Loucy (cell line): ENCODE measurements at regions not wholly inside any gene's neighbourhood (a gene's known extent, or its start where the extent isn't known, plus 50 kb on each side); places are given as distances from the start of the nearest gene placed in this dataset.

Experiments
- H2AFZ ChIP-seq: fragments of 200-600 bp; sonication (generic); 2 replicates; pipeline ENCODE4 v1.6.0; 2016; ENCODE audit warnings: antibody characterized with exemption, mild to moderate bottlenecking, low read length, moderate library complexity
- H3F3A ChIP-seq: fragments of 200-600 bp; 2 replicates; pipeline ENCODE4 v1.6.0; 2016; ENCODE audit warnings: antibody characterized with exemption, low read depth, mild to moderate bottlenecking
- H3K27me3 ChIP-seq: fragments of 200-600 bp; sonication (generic); 2 replicates; pipeline ENCODE4 v1.6.1; 2014; ENCODE audit warnings: low read length, mild to moderate bottlenecking; ENCODE audit not compliant: insufficient read depth, poor library complexity, severe bottlenecking
- H3K36me3 ChIP-seq: fragments of 200-600 bp; sonication (generic); 2 replicates; pipeline ENCODE4 v1.6.1; 2016; ENCODE audit warnings: low read length; ENCODE audit not compliant: insufficient read depth
- H3K4me1 ChIP-seq: fragments of 200-600 bp; sonication (generic); 2 replicates; pipeline ENCODE4 v1.5.1; 2014; ENCODE audit warnings: low read length, mild to moderate bottlenecking; ENCODE audit not compliant: insufficient read depth, poor library complexity, severe bottlenecking
- H3K4me2 ChIP-seq: fragments of 200-600 bp; sonication (generic); 2 replicates; pipeline ENCODE4 v1.6.0; 2014; ENCODE audit warnings: antibody characterized with exemption, low read length, low read depth, mild to moderate bottlenecking; ENCODE audit not compliant: poor library complexity, severe bottlenecking
- H3K4me3 ChIP-seq: fragments of 200-600 bp; sonication (generic); 2 replicates; pipeline ENCODE4 v1.5.1; 2014; ENCODE audit warnings: low read length, mild to moderate bottlenecking, mixed read lengths; ENCODE audit not compliant: poor library complexity, severe bottlenecking
- H3K79me2 ChIP-seq: fragments of 200-600 bp; sonication (generic); 2 replicates; pipeline ENCODE4 v1.6.1; 2014; ENCODE audit warnings: low read length; ENCODE audit not compliant: insufficient read depth
- H3K9ac ChIP-seq: fragments of 200-600 bp; sonication (generic); 2 replicates; pipeline ENCODE4 v1.6.0; 2014; ENCODE audit warnings: mild to moderate bottlenecking, low read depth, low read length, moderate library complexity; ENCODE audit not compliant: poor library complexity, severe bottlenecking
- H3K9me2 ChIP-seq: fragments of 200-600 bp; sonication (generic); replicated peaks from 2 replicates; pipeline ENCODE4 v1.6.1; 2016; ENCODE audit warnings: low read depth, low read length, mixed read lengths
- H3K9me3 ChIP-seq: fragments of 200-600 bp; sonication (generic); 2 replicates; pipeline ENCODE4 v1.6.1; 2014; ENCODE audit warnings: mild to moderate bottlenecking, antibody characterized with exemption, low read length, low read depth; ENCODE audit not compliant: insufficient read depth
- H4K20me1 ChIP-seq: fragments of 200-600 bp; sonication (generic); 2 replicates; pipeline ENCODE4 v1.6.0; 2014; ENCODE audit warnings: antibody characterized with exemption, low read length, mild to moderate bottlenecking; ENCODE audit not compliant: insufficient read depth, poor library complexity, severe bottlenecking
- CTCF ChIP-seq: fragments of 200-600 bp; sonication (generic); conservative IDR thresholded peaks from 2 replicates; pipeline ENCODE4 v1.5.1; 2014; ENCODE audit warnings: mild to moderate bottlenecking, antibody characterized with exemption, low read length
- EZH2phosphoT487 ChIP-seq: fragments of 200-600 bp; IDR thresholded peaks from 2 replicates; pipeline ENCODE4 v1.6.1; 2018; ENCODE audit warnings: antibody characterized with exemption, mild to moderate bottlenecking, moderate library complexity, borderline replicate concordance

GRCh38 chr4:79502081-79502480, 94.1 kb upstream of the GK2 start:
- H4K20me1 ChIP-seq = no peaks in the 10 kb centered on the region
- no peak overlapping the region for H2AFZ ChIP-seq
- H3K9me3 ChIP-seq = no peaks in the 10 kb centered on the region; the same call in 1 of the 2 replicates
- no peaks in the 10 kb centered on the region for H3K36me3 ChIP-seq
- no peaks in the 10 kb centered on the region for H3K79me2 ChIP-seq
- H3F3A ChIP-seq = peaks cover 16% of the 10 kb centered on the region
- H3K9me2 ChIP-seq = no peaks in the 10 kb centered on the region
- H3K4me3 ChIP-seq = peak overlapping the region; percentile 4
- TF ChIP-seq EZH2phosphoT487 = no peak
- no peak for TF ChIP-seq CTCF
- H3K4me1 ChIP-seq = peaks cover 58% of the 10 kb centered on the region
- peak overlapping the region; percentile 13 for H3K9ac ChIP-seq
- peak overlapping the region; percentile 47 for H3K4me2 ChIP-seq
- no peaks in the 10 kb centered on the region for H3K27me3 ChIP-seq

- Histone ChIP-seq H4K20me1 (no peaks in the 10 kb centered on the region), H2AFZ (peak overlapping the region; percentile 59; the same call in 1 of the 2 replicates)
Observed at GRCh38 chr4:79498282-79498681, 90.3 kb upstream of the GK2 start.

GRCh38 chr4:79497001-79497400, 89.0 kb upstream of the GK2 start:
- Histone ChIP-seq H3K36me3 (no peaks in the 10 kb centered on the region), H3K27me3 (no peaks in the 10 kb centered on the region), H2AFZ (peak overlapping the region; percentile 59; the same call in 1 of the 2 replicates), H3F3A (peaks cover 12% of the 10 kb centered on the region), H3K4me1 (peaks cover 22% of the 10 kb centered on the region), H3K4me2 (no peak overlapping the region), H3K9ac (no peak overlapping the region), H4K20me1 (no peaks in the 10 kb centered on the region), H3K79me2 (no peaks in the 10 kb centered on the region), H3K4me3 (no peak overlapping the region), H3K9me3 (no peaks in the 10 kb centered on the region), H3K9me2 (no peaks in the 10 kb centered on the region)
- TF ChIP-seq EZH2phosphoT487 = no peak
- no peak for TF ChIP-seq CTCF

More at GRCh38 chr4:79498282-79498681, 90.3 kb upstream of the GK2 start:
- Histone ChIP-seq H3K36me3 (no peaks in the 10 kb centered on the region), H3K9ac (no peak overlapping the region), H3K4me2 (no peak overlapping the region), H3F3A (peaks cover 12% of the 10 kb centered on the region), H3K4me1 (peaks cover 32% of the 10 kb centered on the region), H3K9me2 (no peaks in the 10 kb centered on the region), H3K4me3 (no peak overlapping the region), H3K9me3 (no peaks in the 10 kb centered on the region; the same call in 1 of the 2 replicates), H3K79me2 (no peaks in the 10 kb centered on the region), H3K27me3 (no peaks in the 10 kb centered on the region)
- TF ChIP-seq EZH2phosphoT487 (no peak), CTCF (no peak)
